ENCODE measurements at regions not wholly inside any gene's neighbourhood (a gene's known extent, or its start where the extent isn't known, plus 50 kb on each side); places are given as distances from the start of the nearest gene placed in this dataset.

DNA sequence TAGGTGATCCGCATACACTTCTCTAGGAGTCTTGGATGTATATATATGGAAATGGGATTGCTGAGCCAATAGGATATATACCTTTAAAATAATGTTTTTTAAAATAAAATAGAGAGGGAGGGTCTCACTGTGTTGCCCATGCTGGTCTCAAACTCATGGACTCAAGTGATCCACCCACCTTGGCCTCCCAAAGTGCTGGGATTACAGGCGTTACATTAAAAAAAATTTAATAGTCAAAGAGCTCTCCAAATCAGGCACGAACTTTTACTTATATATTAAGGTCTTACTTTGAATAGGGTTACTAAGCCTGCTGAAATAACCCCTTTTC is 109.0 kb downstream of the GNL3L start:
- DNase-seq = no peak
- POLR2A ChIA-PET (ENCODE audit: unreplicated experiment) = interaction anchor here (1.0 to 1.4 kb wide), 3 partner anchors 170 to 361 kb away, joined by 3 to 6 read pairs (median 6); no protein-coding TSS in a partner anchor
- BruUV-seq (replicated peaks) = no TSS peak

More for the DNA sequence above, 109.0 kb downstream of the GNL3L start:
- ATAC-seq (ENCODE audit: low read depth) = no peak
- intact Hi-C loops (cut with micrococcal nuclease) = loop anchor here (1.0 kb wide), 2 partner anchors 281 to 361 kb away; partner anchors contain the start of genes APEX2 and TRO
- WGBS, 2 experiments (ENCODE audit: extremely low coverage in 2 of 2, insufficient read length in 1 of 2) = no CpG with 5 or more reads among the region's 3 CpGs
- Histone ChIP-seq H3K4me1 (ENCODE audit: control insufficient read depth, insufficient read depth, low read length) (no peaks in the 10 kb centered on the region), H3K18ac (ENCODE audit: low read depth, low read length) (peak overlapping the region; percentile 26; the same call in 1 of the 2 replicates), H4K8ac (ENCODE audit: low read depth in 2 of 2, low read length in 2 of 2) (peak overlapping the region; percentile 80 to 91), H4K20me1 (ENCODE audit: insufficient read depth, low read length) (no peaks in the 10 kb centered on the region), H2BK20ac (ENCODE audit: low read depth, low read length) (0 out of 2 replicates have a peak overlapping the region, but pooled peaks have one; percentile 5), H3K27me3 (ENCODE audit: control insufficient read depth, insufficient read depth, low read length) (no peaks in the 10 kb centered on the region), H3K9ac (ENCODE audit: low read depth, low read length) (peak overlapping the region; percentile 28; the same call in 1 of the 2 replicates), H2BK15ac (ENCODE audit: low read depth, low read length) (0 out of 3 replicates have a peak overlapping the region, but pooled peaks have one; percentile 54), H3K9me3 (ENCODE audit: control insufficient read depth, insufficient read depth, low read length) (no peaks in the 10 kb centered on the region), H3K23ac (ENCODE audit: low read depth, low read length) (no peak overlapping the region), H3K27ac (ENCODE audit: insufficient read depth, low read length) (peak overlapping the region; percentile 74; the same call in 1 of the 2 replicates), H3K79me1 (ENCODE audit: low read depth in 1 of 2, low read length in 2 of 2) (no peaks in the 10 kb centered on the region), H4K5ac (ENCODE audit: low read depth, low read length) (peak overlapping the region; percentile 77; the same call in 1 of the 2 replicates), H3K4me2 (ENCODE audit: low read depth, low read length) (0 out of 2 replicates have a peak overlapping the region, but pooled peaks have one; percentile 10), H3K4me3 (ENCODE audit: insufficient read depth, low read depth, low read length) (0 out of 2 replicates have a peak overlapping the region, but pooled peaks have one; percentile 48), H3K9me1 (ENCODE audit: insufficient read depth, low read length) (no peaks in the 10 kb centered on the region), H4K91ac (ENCODE audit: insufficient read depth, low read depth, low read length) (peak overlapping the region; percentile 83), H2BK120ac (ENCODE audit: low read depth, low read length) (0 out of 2 replicates have a peak overlapping the region, but pooled peaks have one; percentile 18), H2AFZ (replicated peaks; ENCODE audit: low read length, poor library complexity) (no peak overlapping the region), H2AK5ac (ENCODE audit: low read depth, low read length) (no peak overlapping the region), H3K56ac (ENCODE audit: extremely low read depth, insufficient read depth, low read length) (no peak overlapping the region; the same call in 1 of the 2 replicates), H3K4ac (ENCODE audit: low read depth, low read length) (peak overlapping the region; percentile 64; the same call in 1 of the 2 replicates), H2AK9ac (replicated peaks; ENCODE audit: low read depth, low read length, poor library complexity) (no peak overlapping the region), H3K36me3 (ENCODE audit: control insufficient read depth, insufficient read depth, low read length) (no peaks in the 10 kb centered on the region), H3K14ac (replicated peaks; ENCODE audit: low read depth, low read length) (0 out of 2 replicates have a peak overlapping the region, but pooled peaks have one; percentile 14), H2BK5ac (ENCODE audit: low read depth, low read length, poor library complexity, severe bottlenecking) (peak overlapping the region; percentile 29)
- TF ChIP-seq MXI1 (IDR thresholded peaks at IDR 0.05; ENCODE audit: borderline replicate concordance, low read depth, low read length) = no peak
- TF ChIP-seq, protein P1, sequence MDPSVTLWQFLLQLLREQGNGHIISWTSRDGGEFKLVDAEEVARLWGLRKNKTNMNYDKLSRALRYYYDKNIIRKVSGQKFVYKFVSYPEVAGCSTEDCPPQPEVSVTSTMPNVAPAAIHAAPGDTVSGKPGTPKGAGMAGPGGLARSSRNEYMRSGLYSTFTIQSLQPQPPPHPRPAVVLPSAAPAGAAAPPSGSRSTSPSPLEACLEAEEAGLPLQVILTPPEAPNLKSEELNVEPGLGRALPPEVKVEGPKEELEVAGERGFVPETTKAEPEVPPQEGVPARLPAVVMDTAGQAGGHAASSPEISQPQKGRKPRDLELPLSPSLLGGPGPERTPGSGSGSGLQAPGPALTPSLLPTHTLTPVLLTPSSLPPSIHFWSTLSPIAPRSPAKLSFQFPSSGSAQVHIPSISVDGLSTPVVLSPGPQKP (IDR thresholded peaks at IDR 0.05; ENCODE audit: borderline replicate concordance, low read depth, low read length) = no peak
- TF ChIP-seq MAFK (IDR thresholded peaks at IDR 0.05; ENCODE audit: low read depth, low read length) = no peak
- TF ChIP-seq, protein P2, sequence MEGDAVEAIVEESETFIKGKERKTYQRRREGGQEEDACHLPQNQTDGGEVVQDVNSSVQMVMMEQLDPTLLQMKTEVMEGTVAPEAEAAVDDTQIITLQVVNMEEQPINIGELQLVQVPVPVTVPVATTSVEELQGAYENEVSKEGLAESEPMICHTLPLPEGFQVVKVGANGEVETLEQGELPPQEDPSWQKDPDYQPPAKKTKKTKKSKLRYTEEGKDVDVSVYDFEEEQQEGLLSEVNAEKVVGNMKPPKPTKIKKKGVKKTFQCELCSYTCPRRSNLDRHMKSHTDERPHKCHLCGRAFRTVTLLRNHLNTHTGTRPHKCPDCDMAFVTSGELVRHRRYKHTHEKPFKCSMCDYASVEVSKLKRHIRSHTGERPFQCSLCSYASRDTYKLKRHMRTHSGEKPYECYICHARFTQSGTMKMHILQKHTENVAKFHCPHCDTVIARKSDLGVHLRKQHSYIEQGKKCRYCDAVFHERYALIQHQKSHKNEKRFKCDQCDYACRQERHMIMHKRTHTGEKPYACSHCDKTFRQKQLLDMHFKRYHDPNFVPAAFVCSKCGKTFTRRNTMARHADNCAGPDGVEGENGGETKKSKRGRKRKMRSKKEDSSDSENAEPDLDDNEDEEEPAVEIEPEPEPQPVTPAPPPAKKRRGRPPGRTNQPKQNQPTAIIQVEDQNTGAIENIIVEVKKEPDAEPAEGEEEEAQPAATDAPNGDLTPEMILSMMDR (conservative IDR thresholded peaks at IDR 0.05; ENCODE audit: low read depth, low read length) = no peak
- no peak for TF ChIP-seq FOS (IDR thresholded peaks at IDR 0.05; ENCODE audit: low read depth, low read length)
- no peak for TF ChIP-seq BHLHE40 (IDR thresholded peaks at IDR 0.05; ENCODE audit: low read depth, low read length)
- TF ChIP-seq RCOR1 (IDR thresholded peaks at IDR 0.05; ENCODE audit: insufficient replicate concordance, low read length) = no peak
- no peak for TF ChIP-seq MAZ (IDR thresholded peaks at IDR 0.05; ENCODE audit: borderline replicate concordance, low read depth, low read length)
- no peak for TF ChIP-seq NFE2L2 (IDR thresholded peaks at IDR 0.05; ENCODE audit: low read depth, low read length)
- no peak for TF ChIP-seq POLR2A (IDR thresholded peaks at IDR 0.05; ENCODE audit: low read depth, low read length)
- no peak for TF ChIP-seq RFX5 (IDR thresholded peaks at IDR 0.05; ENCODE audit: low read depth, low read length)
- no peak for TF ChIP-seq SMC3 (IDR thresholded peaks at IDR 0.05; ENCODE audit: low read depth, low read length)
- no peak for TF ChIP-seq RAD21 (IDR thresholded peaks at IDR 0.05; ENCODE audit: low read length)
- in situ Hi-C loops (cut with MboI; ENCODE audit: low sequenced_read_pairs) = no loop called here
- CTCF ChIA-PET = interaction anchor here (0.9 to 1.5 kb wide), 2 partner anchors 170 to 361 kb away, joined by 4 to 6 read pairs; partner anchors contain the start of gene APEX2
- dilution Hi-C loops (cut with HindIII; ENCODE audit: low sequenced_read_pairs, unreplicated experiment) = no loop called here

Data from IMR-90 (cell line).